MM.1S (cell line): ENCODE measurements at regions not wholly inside any gene's neighbourhood (a gene's known extent, or its start where the extent isn't known, plus 50 kb on each side); places are given as distances from the start of the nearest gene placed in this dataset.

Source experiments
- DNase-seq: peaks from one replicate; pipeline ENCODE4 v3.0.0-alpha.2; 2015
- H2AFZ ChIP-seq: fragments of 300-600 bp; sonication (generic); 2 replicates; pipeline ENCODE4 v1.6.0; 2016; ENCODE audit warnings: antibody characterized with exemption, low read length
- H3F3A ChIP-seq: fragments of 300-600 bp; sonication (generic); 2 replicates; pipeline ENCODE4 v1.6.1; 2016; ENCODE audit warnings: mild to moderate bottlenecking, antibody characterized with exemption, low read length, moderate library complexity, mixed read lengths; ENCODE audit not compliant: insufficient read depth
- H3K27ac ChIP-seq: fragments of 300-600 bp; sonication (generic); 2 replicates; pipeline ENCODE4 v1.5.1; 2016; ENCODE audit warnings: mild to moderate bottlenecking, low read length
- H3K27me3 ChIP-seq: fragments of 300-600 bp; sonication (generic); replicated peaks from 2 replicates; pipeline ENCODE4 v1.6.0; 2016; ENCODE audit warnings: low read length; ENCODE audit not compliant: insufficient read depth
- H3K36me3 ChIP-seq: fragments of 300-600 bp; sonication (generic); replicated peaks from 2 replicates; pipeline ENCODE4 v1.6.1; 2016; ENCODE audit warnings: mild to moderate bottlenecking, low read length, mixed read lengths; ENCODE audit not compliant: insufficient read depth
- H3K4me1 ChIP-seq: fragments of 300-600 bp; sonication (generic); 2 replicates; pipeline ENCODE4 v1.6.1; 2016; ENCODE audit warnings: low read length, mixed read lengths
- H3K4me2 ChIP-seq: fragments of 300-600 bp; sonication (generic); 2 replicates; pipeline ENCODE4 v1.6.0; 2016; ENCODE audit warnings: low read depth, low read length
- H3K4me3 ChIP-seq: fragments of 300-600 bp; sonication (generic); 2 replicates; pipeline ENCODE4 v1.5.1; 2016; ENCODE audit warnings: low read length, mixed read lengths
- H3K79me2 ChIP-seq: fragments of 300-600 bp; sonication (generic); 2 replicates; pipeline ENCODE4 v1.6.1; 2016; ENCODE audit warnings: mixed run types, low read length, mixed read lengths
- H3K9ac ChIP-seq: fragments of 300-600 bp; sonication (generic); 2 replicates; pipeline ENCODE4 v1.6.1; 2016; ENCODE audit warnings: low read length, mixed read lengths
- H3K9me2 ChIP-seq: fragments of 300-600 bp; sonication (generic); replicated peaks from 2 replicates; pipeline ENCODE4 v1.6.1; 2016; ENCODE audit warnings: mild to moderate bottlenecking, low read length, mixed read lengths; ENCODE audit not compliant: insufficient read depth
- H3K9me3 ChIP-seq: fragments of 300-600 bp; sonication (generic); replicated peaks from 2 replicates; pipeline ENCODE4 v1.6.1; 2016; ENCODE audit warnings: mild to moderate bottlenecking, low read length, mixed read lengths; ENCODE audit not compliant: insufficient read depth
- H4K20me1 ChIP-seq: fragments of 300-600 bp; sonication (generic); 2 replicates; pipeline ENCODE4 v1.6.1; 2016; ENCODE audit warnings: mild to moderate bottlenecking, low read length, moderate library complexity, mixed read lengths; ENCODE audit not compliant: insufficient read depth
- CTCF ChIP-seq: fragments of 300-600 bp; sonication (generic); IDR thresholded peaks from 2 replicates; pipeline ENCODE4 v1.5.1; 2016; ENCODE audit warnings: antibody characterized with exemption, low read length, mixed read lengths
- EZH2 ChIP-seq: fragments of 300-600 bp; sonication (generic); optimal IDR thresholded peaks from 2 replicates; pipeline ENCODE3; 2017; ENCODE audit warnings: low read depth, mild to moderate bottlenecking, antibody characterized with exemption, low read length, mixed read lengths
- EZH2phosphoT487 ChIP-seq: fragments of 300-600 bp; sonication (generic); IDR thresholded peaks from 2 replicates; pipeline ENCODE4 v1.6.1; 2018; ENCODE audit warnings: antibody characterized with exemption, low read length

GRCh38 chr13:61135583-61135982, 280.1 kb downstream of the PCDH20 start:
- H3K27ac ChIP-seq, result no peak overlapping the region
- H3F3A ChIP-seq, result no peaks in the 10 kb centered on the region
- H3K9ac ChIP-seq, result no peak overlapping the region
- no peak overlapping the region for H2AFZ ChIP-seq
- no peaks in the 10 kb centered on the region for H3K9me3 ChIP-seq
- TF ChIP-seq CTCF, result no peak
- TF ChIP-seq EZH2phosphoT487, result no peak
- TF ChIP-seq EZH2, result no peak
- H3K4me2 ChIP-seq, result no peak overlapping the region
- no peak overlapping the region for H3K4me3 ChIP-seq
- H3K79me2 ChIP-seq, result no peaks in the 10 kb centered on the region
- H3K36me3 ChIP-seq, result no peaks in the 10 kb centered on the region
- DNase-seq, result no peak
- H3K27me3 ChIP-seq, result no peaks in the 10 kb centered on the region
- no peaks in the 10 kb centered on the region for H4K20me1 ChIP-seq
- H3K4me1 ChIP-seq, result no peaks in the 10 kb centered on the region
- no peaks in the 10 kb centered on the region for H3K9me2 ChIP-seq

GRCh38 chr13:61128850-61129645, 286.6 kb downstream of the PCDH20 start:
- H3K9ac ChIP-seq, result no peak overlapping the region
- no peak for DNase-seq

GRCh38 chr13:61123538-61124289, 291.9 kb downstream of the PCDH20 start:
- H3K4me3 ChIP-seq, result no peak overlapping the region
- no peak overlapping the region for H3K4me2 ChIP-seq
- no peak for TF ChIP-seq EZH2
- no peak for TF ChIP-seq CTCF
- no peak for TF ChIP-seq EZH2phosphoT487
- H3K36me3 ChIP-seq, result no peaks in the 10 kb centered on the region
- no peaks in the 10 kb centered on the region for H3K9me3 ChIP-seq
- no peaks in the 10 kb centered on the region for H3K9me2 ChIP-seq
- H3K4me1 ChIP-seq, result no peaks in the 10 kb centered on the region
- no peak for DNase-seq
- H3F3A ChIP-seq, result no peaks in the 10 kb centered on the region
- no peaks in the 10 kb centered on the region for H3K27me3 ChIP-seq
- H2AFZ ChIP-seq, result no peak overlapping the region
- no peak overlapping the region for H3K27ac ChIP-seq
- H3K9ac ChIP-seq, result no peak overlapping the region
- no peaks in the 10 kb centered on the region for H4K20me1 ChIP-seq
- no peaks in the 10 kb centered on the region for H3K79me2 ChIP-seq

More at GRCh38 chr13:61128850-61129645, 286.6 kb downstream of the PCDH20 start:
- no peaks in the 10 kb centered on the region for H4K20me1 ChIP-seq
- H3K9me2 ChIP-seq, result no peaks in the 10 kb centered on the region
- H3K4me3 ChIP-seq, result no peak overlapping the region
- no peaks in the 10 kb centered on the region for H3F3A ChIP-seq
- no peak overlapping the region for H3K27ac ChIP-seq
- H3K4me2 ChIP-seq, result no peak overlapping the region
- TF ChIP-seq EZH2, result no peak
- TF ChIP-seq EZH2phosphoT487, result no peak
- TF ChIP-seq CTCF, result no peak
- no peaks in the 10 kb centered on the region for H3K27me3 ChIP-seq
- no peaks in the 10 kb centered on the region for H3K36me3 ChIP-seq
- H2AFZ ChIP-seq, result no peak overlapping the region
- no peaks in the 10 kb centered on the region for H3K4me1 ChIP-seq
- H3K79me2 ChIP-seq, result no peaks in the 10 kb centered on the region
- no peaks in the 10 kb centered on the region for H3K9me3 ChIP-seq
